AG09309 (cell line): ENCODE measurements at regions not wholly inside any gene's neighbourhood (a gene's known extent, or its start where the extent isn't known, plus 50 kb on each side); places are given as distances from the start of the nearest gene placed in this dataset.

ENCODE experiments used
- DNase-seq: peaks from one replicate; pipeline ENCODE4 v3.0.0-alpha.2; 2010; ENCODE audit warnings: low read depth
- H3K4me3 ChIP-seq: 2 replicates; pipeline ENCODE4 v1.5.1; 2011; ENCODE audit warnings: mild to moderate bottlenecking, low read depth, low read length, moderate library complexity; ENCODE audit not compliant: control insufficient read depth
- TF ChIP-seq, protein P1 (sequence below): IDR thresholded peaks from 2 replicates; pipeline ENCODE4 v1.5.1; 2011; ENCODE audit warnings: mild to moderate bottlenecking, low read depth, low read length, inconsistent platforms; ENCODE audit not compliant: insufficient read depth, control insufficient read depth; ENCODE audit errors: missing control alignments

DNA sequence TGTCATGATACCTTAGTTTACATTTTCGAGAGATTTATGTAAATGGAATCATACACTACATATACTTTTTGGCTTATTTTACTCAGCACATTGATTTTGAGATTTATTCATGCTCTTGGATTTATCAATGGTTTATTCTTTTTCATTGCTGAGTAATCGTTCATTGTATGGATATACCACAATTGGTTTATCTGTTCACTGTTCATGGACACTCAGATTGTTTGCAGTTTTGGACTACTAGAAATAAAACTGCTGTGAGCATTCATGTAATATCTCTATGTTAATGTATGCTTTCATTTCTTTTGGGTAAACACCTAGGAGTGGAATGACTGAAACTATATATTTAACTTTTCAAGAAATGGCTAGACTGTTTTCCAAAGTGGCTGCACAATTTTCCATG is 550.9 kb upstream of the ADAMTS9 start:
- TF ChIP-seq, protein P1, sequence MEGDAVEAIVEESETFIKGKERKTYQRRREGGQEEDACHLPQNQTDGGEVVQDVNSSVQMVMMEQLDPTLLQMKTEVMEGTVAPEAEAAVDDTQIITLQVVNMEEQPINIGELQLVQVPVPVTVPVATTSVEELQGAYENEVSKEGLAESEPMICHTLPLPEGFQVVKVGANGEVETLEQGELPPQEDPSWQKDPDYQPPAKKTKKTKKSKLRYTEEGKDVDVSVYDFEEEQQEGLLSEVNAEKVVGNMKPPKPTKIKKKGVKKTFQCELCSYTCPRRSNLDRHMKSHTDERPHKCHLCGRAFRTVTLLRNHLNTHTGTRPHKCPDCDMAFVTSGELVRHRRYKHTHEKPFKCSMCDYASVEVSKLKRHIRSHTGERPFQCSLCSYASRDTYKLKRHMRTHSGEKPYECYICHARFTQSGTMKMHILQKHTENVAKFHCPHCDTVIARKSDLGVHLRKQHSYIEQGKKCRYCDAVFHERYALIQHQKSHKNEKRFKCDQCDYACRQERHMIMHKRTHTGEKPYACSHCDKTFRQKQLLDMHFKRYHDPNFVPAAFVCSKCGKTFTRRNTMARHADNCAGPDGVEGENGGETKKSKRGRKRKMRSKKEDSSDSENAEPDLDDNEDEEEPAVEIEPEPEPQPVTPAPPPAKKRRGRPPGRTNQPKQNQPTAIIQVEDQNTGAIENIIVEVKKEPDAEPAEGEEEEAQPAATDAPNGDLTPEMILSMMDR = no peak
- no peak overlapping the region for H3K4me3 ChIP-seq
- no peak for DNase-seq

DNA sequence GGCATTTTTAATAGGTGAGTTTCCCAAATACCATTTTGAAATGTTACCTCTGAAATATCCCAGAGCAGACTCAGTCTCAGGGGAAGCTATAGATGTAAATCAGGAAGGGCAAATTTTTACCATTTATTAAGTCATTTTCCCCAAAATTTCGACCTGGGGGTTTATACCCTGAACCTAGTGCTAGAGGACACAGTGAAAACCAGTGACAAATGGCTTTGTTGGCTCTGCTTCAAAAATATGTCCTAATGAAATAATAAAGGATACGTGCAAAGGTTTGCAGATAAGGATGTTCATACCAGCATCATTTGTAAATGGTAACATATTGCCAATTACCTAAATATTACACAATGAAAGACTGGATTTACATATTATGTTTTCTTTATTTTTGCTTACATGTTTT is 546.7 kb upstream of the ADAMTS9 start:
- DNase-seq = no peak
- H3K4me3 ChIP-seq = no peak overlapping the region
- TF ChIP-seq, protein P1 = no peak

DNA sequence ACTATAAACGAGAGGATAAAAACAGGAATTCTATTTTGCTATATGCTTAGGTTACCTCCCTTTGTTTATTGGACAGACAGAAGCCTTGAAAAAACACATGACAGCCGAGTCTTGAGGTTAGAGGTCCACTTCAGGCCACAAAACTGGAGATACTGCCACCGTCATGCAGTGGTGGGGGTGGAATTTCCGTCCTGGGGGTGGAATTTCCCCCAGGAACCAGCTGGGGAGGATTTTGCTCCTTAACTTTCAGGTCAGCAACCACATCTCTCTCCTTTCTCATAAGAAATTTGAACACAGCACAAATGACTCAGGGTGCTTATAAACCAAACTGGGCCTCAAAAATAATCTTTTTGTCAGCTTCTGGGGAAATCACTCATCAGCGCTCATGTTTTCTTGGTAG is 545.8 kb upstream of the ADAMTS9 start:
- no peak for DNase-seq
- TF ChIP-seq, protein P1 = no peak

DNA sequence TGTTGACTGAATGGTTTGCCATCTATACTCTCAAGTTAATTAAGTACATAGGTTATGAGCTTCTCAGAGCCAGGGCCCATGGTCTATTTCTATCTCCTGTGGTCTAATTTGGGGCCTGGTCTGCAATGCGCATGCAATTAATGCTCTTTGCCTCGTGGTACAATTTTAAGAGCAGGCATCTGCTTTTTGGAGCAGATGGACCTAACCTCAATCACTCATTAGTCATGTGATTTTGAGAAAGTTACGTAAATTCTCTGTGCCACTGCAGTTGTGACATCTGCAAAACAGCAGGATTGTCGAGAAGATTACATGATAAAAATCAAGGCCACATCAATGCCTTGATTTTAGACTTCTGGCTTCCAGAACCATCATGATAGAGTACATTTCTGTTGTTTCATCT is 543.7 kb upstream of the ADAMTS9 start:
- no peak overlapping the region for H3K4me3 ChIP-seq
- TF ChIP-seq, protein P1 = no peak
- DNase-seq = no peak

More for the DNA sequence above, 545.8 kb upstream of the ADAMTS9 start:
- H3K4me3 ChIP-seq = no peak overlapping the region

DNA sequence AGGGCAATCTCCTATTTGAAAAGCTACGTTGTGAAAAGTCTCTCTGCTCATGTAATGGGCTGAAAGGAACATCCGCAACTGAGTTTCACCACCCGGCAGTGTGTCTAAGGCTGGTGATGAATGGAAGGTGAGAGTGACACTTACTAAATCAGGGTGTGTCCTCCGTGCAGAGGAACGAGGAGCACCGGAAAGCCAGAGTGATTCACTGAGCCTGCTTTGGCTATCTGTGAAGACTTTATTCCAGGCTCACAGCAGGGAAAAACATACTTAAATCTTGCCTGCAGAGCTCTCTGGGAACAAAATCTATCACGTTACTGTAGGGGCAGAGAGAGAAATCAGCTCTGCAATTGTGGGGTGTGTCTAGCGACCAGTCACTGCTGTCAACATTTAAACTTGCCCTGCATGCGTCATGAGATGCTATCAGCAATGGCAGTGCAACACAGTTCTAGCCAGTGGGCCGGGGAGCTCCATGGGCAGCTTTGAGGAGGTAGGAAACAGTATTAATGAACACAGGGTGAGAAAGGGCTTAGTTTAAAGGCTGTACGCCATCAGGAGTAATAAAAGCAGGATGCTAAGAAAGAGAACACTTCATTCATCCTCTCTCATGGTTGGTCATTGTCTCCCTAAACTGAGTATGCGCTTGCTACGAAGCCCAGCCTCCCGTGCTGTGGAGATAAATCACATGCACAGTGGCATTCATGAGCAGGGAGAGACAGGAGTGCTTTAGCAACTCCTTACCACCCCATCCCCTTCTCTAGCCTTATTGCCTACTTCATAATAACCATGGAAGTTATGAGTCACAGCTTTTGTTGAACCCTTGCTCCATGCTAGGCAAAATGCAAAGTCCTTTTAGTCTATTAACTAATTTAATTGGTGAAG is 542.7 kb upstream of the ADAMTS9 start:
- TF ChIP-seq, protein P1 = no peak
- no peak overlapping the region for H3K4me3 ChIP-seq
- DNase-seq = no peak

DNA sequence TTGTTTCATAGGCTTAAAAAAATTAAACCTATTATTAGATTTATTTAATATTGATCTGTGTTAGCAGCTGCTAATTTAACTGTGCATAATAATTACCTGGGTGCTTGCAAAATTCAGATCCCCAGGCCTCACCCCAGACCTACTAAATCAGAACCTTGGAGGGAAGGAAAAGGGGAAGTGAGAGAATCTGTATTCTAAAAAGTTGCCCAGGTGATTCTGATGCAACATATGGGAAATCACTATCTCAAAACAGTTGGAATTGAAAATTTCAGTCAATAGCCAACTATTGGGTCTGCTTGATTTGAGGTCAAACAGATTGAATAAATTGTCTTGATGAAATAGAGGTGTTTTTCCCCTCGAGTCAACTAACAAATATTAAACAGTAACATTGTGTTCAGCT is 538.5 kb upstream of the ADAMTS9 start:
- TF ChIP-seq, protein P1 = no peak

More for the DNA sequence above, 538.5 kb upstream of the ADAMTS9 start:
- DNase-seq = no peak
- H3K4me3 ChIP-seq = no peak overlapping the region
